ENCODE measurements at regions not wholly inside any gene's neighbourhood (a gene's known extent, or its start where the extent isn't known, plus 50 kb on each side); places are given as distances from the start of the nearest gene placed in this dataset.

DNA sequence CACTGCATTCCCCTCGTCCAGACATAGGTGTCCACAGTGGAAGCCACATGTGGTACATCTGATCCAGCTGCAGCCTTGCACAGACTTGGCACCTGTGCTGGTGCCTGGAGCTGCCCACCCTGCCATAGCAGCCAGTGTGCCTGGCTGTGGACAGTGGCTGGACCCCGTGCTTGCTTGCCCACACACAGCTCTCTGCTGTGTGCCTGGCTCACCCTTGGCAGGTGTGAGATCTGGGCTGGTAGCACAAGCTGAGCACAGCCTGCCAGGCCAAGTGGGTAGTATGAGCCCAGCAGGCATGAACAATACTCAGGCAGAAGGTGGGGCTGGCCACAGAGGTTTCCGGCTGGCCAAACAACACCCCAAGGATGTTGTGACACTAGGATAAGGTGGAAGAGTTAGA, 614.4 kb downstream of the BCKDHB start:
- DNase-seq (ENCODE audit: low read depth): no peak
- no peak overlapping the region for H3K4me3 ChIP-seq (ENCODE audit: low read depth, low read length)
- TF ChIP-seq POLR2A (IDR thresholded peaks at IDR 0.05; ENCODE audit: extremely low read depth, insufficient read length): no peak
- no peak for TF ChIP-seq MYC (IDR thresholded peaks at IDR 0.05; ENCODE audit: low read depth, low read length)
- TF ChIP-seq, protein P1, sequence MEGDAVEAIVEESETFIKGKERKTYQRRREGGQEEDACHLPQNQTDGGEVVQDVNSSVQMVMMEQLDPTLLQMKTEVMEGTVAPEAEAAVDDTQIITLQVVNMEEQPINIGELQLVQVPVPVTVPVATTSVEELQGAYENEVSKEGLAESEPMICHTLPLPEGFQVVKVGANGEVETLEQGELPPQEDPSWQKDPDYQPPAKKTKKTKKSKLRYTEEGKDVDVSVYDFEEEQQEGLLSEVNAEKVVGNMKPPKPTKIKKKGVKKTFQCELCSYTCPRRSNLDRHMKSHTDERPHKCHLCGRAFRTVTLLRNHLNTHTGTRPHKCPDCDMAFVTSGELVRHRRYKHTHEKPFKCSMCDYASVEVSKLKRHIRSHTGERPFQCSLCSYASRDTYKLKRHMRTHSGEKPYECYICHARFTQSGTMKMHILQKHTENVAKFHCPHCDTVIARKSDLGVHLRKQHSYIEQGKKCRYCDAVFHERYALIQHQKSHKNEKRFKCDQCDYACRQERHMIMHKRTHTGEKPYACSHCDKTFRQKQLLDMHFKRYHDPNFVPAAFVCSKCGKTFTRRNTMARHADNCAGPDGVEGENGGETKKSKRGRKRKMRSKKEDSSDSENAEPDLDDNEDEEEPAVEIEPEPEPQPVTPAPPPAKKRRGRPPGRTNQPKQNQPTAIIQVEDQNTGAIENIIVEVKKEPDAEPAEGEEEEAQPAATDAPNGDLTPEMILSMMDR (IDR thresholded peaks at IDR 0.05; ENCODE audit: low read depth, low read length): no peak
- TF ChIP-seq, protein P2, sequence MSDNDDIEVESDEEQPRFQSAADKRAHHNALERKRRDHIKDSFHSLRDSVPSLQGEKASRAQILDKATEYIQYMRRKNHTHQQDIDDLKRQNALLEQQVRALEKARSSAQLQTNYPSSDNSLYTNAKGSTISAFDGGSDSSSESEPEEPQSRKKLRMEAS (IDR thresholded peaks at IDR 0.05; ENCODE audit: low read depth, low read length): no peak

DNA sequence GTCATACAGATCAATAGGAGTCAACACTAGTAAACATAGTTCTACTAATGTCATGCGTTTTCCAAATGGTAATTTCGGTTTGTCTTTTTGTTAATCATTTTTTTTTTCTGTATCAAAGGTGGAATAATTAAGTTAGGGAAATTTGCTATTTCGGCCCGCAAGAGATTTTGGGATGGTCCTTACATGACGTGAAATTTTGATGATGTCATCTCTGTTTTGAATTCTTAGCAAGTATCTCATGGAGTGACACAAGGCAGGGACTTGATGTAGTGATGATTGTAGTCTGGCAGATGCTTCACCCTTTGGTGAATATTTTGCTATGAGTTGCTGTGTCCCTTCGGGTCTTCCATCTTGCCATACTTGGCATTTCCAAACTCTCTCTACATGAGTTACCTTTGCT, 608.0 kb downstream of the BCKDHB start:
- no peak overlapping the region for H3K4me3 ChIP-seq (ENCODE audit: low read depth, low read length)
- no peak for TF ChIP-seq POLR2A (IDR thresholded peaks at IDR 0.05; ENCODE audit: extremely low read depth, insufficient read length)
- TF ChIP-seq MYC (IDR thresholded peaks at IDR 0.05; ENCODE audit: low read depth, low read length): no peak
- TF ChIP-seq, protein P1 (IDR thresholded peaks at IDR 0.05; ENCODE audit: low read depth, low read length): no peak
- TF ChIP-seq, protein P2 (IDR thresholded peaks at IDR 0.05; ENCODE audit: low read depth, low read length): no peak
- no peak for DNase-seq (ENCODE audit: low read depth)

DNA sequence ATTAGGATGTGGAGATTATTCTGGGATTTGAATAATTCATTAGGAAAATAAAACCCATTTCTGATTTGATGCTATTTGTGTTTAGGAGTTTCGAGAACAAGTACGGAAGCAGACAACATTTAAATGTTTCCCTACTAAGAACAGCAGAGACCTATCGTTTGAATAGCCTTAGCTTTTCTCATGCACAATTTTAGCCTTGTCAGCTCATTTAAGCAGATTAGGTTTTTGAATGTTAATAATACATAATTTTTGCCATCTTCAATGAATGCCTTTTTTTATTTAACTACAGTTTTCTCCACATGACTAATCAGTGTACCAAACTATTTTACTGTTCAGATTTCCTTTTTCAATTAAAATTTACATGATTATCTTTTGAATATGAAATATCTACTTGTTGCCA, 592.0 kb downstream of the BCKDHB start:
- DNase-seq (ENCODE audit: low read depth): no peak
- H3K4me3 ChIP-seq (ENCODE audit: low read depth, low read length): no peak overlapping the region
- TF ChIP-seq MYC (IDR thresholded peaks at IDR 0.05; ENCODE audit: low read depth, low read length) (no peak), POLR2A (IDR thresholded peaks at IDR 0.05; ENCODE audit: extremely low read depth, insufficient read length) (no peak)
- TF ChIP-seq, protein P2 (IDR thresholded peaks at IDR 0.05; ENCODE audit: low read depth, low read length): no peak
- TF ChIP-seq, protein P1 (IDR thresholded peaks at IDR 0.05; ENCODE audit: low read depth, low read length): no peak

DNA sequence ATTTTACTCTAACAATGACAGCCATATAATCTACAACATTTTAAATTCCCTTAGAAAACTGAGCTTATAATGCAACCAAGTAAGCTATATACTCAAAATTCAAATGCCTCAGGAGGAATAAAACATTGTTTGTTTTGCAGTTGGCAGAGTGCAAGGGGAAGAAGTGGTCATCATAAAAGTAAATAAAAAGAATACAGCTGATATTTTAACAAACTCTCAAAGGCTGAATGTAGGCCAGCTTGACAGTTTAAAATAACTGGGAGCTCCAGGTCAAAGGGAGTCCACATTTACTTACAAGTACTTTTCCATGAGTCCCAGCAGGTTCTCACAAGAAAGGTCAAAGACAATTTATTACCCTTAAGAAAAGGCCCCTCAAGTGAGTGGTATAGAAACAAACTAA, 589.8 kb downstream of the BCKDHB start:
- TF ChIP-seq POLR2A (IDR thresholded peaks at IDR 0.05; ENCODE audit: extremely low read depth, insufficient read length): no peak
- TF ChIP-seq, protein P2 (IDR thresholded peaks at IDR 0.05; ENCODE audit: low read depth, low read length): no peak
- TF ChIP-seq MYC (IDR thresholded peaks at IDR 0.05; ENCODE audit: low read depth, low read length): no peak
- TF ChIP-seq, protein P1 (IDR thresholded peaks at IDR 0.05; ENCODE audit: low read depth, low read length): no peak
- no peak for DNase-seq (ENCODE audit: low read depth)
- H3K4me3 ChIP-seq (ENCODE audit: low read depth, low read length): no peak overlapping the region

DNA sequence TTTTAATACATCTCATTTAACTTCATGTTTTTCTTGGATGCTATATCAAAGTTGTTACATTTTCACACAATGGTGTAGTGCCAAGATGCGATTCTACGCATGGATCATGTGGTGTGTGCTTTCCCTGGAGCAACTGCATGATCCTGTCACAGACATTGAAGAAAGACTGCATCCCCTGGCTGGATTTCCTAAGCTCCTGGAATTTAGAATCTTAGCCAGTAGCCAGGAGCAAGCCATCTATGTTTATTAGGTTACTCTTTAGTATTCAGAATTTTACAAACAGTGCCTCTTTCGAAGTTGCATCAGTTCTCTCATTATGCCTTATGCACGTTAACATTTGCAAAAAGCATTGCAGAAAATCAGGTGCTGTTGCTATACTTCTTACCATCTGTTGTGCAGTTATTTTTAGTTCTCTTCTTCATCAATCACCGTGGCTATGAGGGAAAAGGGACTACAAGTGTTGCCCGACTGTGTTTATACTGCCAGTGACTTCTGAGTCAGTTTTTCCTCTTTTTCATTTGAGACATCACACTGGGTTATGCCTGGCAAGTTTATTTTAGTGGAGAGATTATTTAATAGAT, 584.2 kb downstream of the BCKDHB start:
- no peak overlapping the region for H3K4me3 ChIP-seq (ENCODE audit: low read depth, low read length)
- TF ChIP-seq, protein P1 (IDR thresholded peaks at IDR 0.05; ENCODE audit: low read depth, low read length): no peak
- TF ChIP-seq MYC (IDR thresholded peaks at IDR 0.05; ENCODE audit: low read depth, low read length) (no peak), POLR2A (IDR thresholded peaks at IDR 0.05; ENCODE audit: extremely low read depth, insufficient read length) (no peak)
- TF ChIP-seq, protein P2 (IDR thresholded peaks at IDR 0.05; ENCODE audit: low read depth, low read length): no peak
- DNase-seq (ENCODE audit: low read depth): no peak

Data from NB4 (cell line).